H1 (cell line): ENCODE measurements at regions not wholly inside any gene's neighbourhood (a gene's known extent, or its start where the extent isn't known, plus 50 kb on each side); places are given as distances from the start of the nearest gene placed in this dataset.

Experiments used
- ATF3 ChIP-seq: IDR thresholded peaks from 2 replicates; pipeline ENCODE4 v1.6.1; 2011; ENCODE audit warnings: low read depth, mild to moderate bottlenecking, low read length; ENCODE audit not compliant: insufficient read depth
- CHD1 ChIP-seq: IDR thresholded peaks from 2 replicates; pipeline ENCODE4 v1.6.1; 2012; ENCODE audit warnings: low read depth, low read length, improper control_type of control experiment
- CHD2 ChIP-seq: IDR thresholded peaks from 2 replicates; pipeline ENCODE4 v1.6.1; 2012; ENCODE audit warnings: low read length, improper control_type of control experiment
- CTCF ChIP-seq, 3 experiments: IDR thresholded peaks; 1 replicate in 2 of 3; 2 replicates in 1 of 3; pipeline versions ENCODE4 v1.5.1 to v1.6.1; 2011; ENCODE audit warnings: low read length in 3 of 3, mild to moderate bottlenecking in 3 of 3, inconsistent platforms in 2 of 3, low read depth in 1 of 3, moderate library complexity in 1 of 3; ENCODE audit not compliant: insufficient read depth in 1 of 3; ENCODE audit errors: control extremely low read depth in 1 of 3
- FOSL1 ChIP-seq: IDR thresholded peaks from 2 replicates; pipeline ENCODE4 v1.6.1; 2011; ENCODE audit warnings: mild to moderate bottlenecking, low read depth, low read length, moderate library complexity; ENCODE audit not compliant: insufficient read depth
- MAX ChIP-seq: IDR thresholded peaks from 2 replicates; pipeline ENCODE4 v1.6.1; 2012; ENCODE audit warnings: inconsistent platforms
- NANOG ChIP-seq: IDR thresholded peaks from 2 replicates; pipeline ENCODE4 v1.6.1; 2011; ENCODE audit warnings: low read length, low read depth, mild to moderate bottlenecking, inconsistent platforms; ENCODE audit not compliant: insufficient read depth, poor library complexity, severe bottlenecking
- POLR2A ChIP-seq, 2 experiments: IDR thresholded peaks; 1 replicate in 1 of 2; 2 replicates in 1 of 2; pipeline ENCODE4 v1.6.1; 2011; ENCODE audit warnings: low read depth in 2 of 2, low read length in 2 of 2, mild to moderate bottlenecking in 2 of 2; ENCODE audit errors: control extremely low read depth in 1 of 2
- POLR2AphosphoS5 ChIP-seq: IDR thresholded peaks from 2 replicates; pipeline ENCODE4 v1.6.1; 2011; ENCODE audit warnings: low read depth, low read length
- SP2 ChIP-seq: IDR thresholded peaks from 2 replicates; pipeline ENCODE4 v1.6.1; 2012; ENCODE audit warnings: mild to moderate bottlenecking, low read length, inconsistent platforms
- SRF ChIP-seq: IDR thresholded peaks from 2 replicates; pipeline ENCODE4 v1.6.1; 2011; ENCODE audit warnings: mild to moderate bottlenecking, low read depth, low read length, moderate library complexity
- TAF1 ChIP-seq: IDR thresholded peaks from 2 replicates; pipeline ENCODE4 v1.6.1; 2011; ENCODE audit warnings: mild to moderate bottlenecking, low read depth, low read length
- TCF12 ChIP-seq: IDR thresholded peaks from 2 replicates; pipeline ENCODE4 v1.6.1; 2011; ENCODE audit warnings: low read depth, mild to moderate bottlenecking, low read length
- ZNF274 ChIP-seq: IDR thresholded peaks from 2 replicates; pipeline ENCODE4 v1.7.0; 2012; ENCODE audit warnings: low read length, borderline replicate concordance; ENCODE audit errors: extremely low read depth

GRCh38 chr3:148500881-148501280 lies 196.8 kb upstream of the AGTR1 start:
- no peak for TF ChIP-seq POLR2AphosphoS5
- no peak for TF ChIP-seq FOSL1
- no peak for TF ChIP-seq NANOG
- no peak for TF ChIP-seq CTCF (IDR thresholded peaks at IDR 0.05; ENCODE audit: control extremely low read depth in 1 of 3, insufficient read depth in 1 of 3, low read depth in 1 of 3, low read length in 3 of 3)
- no peak for TF ChIP-seq TAF1
- no peak for TF ChIP-seq ZNF274
- TF ChIP-seq SP2: no peak
- no peak for TF ChIP-seq ATF3
- no peak for TF ChIP-seq TCF12
- TF ChIP-seq CHD1: no peak
- no peak for TF ChIP-seq MAX
- TF ChIP-seq POLR2A (IDR thresholded peaks at IDR 0.05; ENCODE audit: control extremely low read depth in 1 of 2, low read depth in 2 of 2, low read length in 2 of 2): no peak
- no peak for TF ChIP-seq SRF
- no peak for TF ChIP-seq CHD2
